ENCODE measurements at regions not wholly inside any gene's neighbourhood (a gene's known extent, or its start where the extent isn't known, plus 50 kb on each side); places are given as distances from the start of the nearest gene placed in this dataset.

GRCh38 chrX:20729416-20729815 is 462.7 kb upstream of the RPS6KA3 start:
- Histone ChIP-seq H3K9me3 (ENCODE audit: insufficient read depth, low read depth, low read length) (no peaks in the 10 kb centered on the region), H2AFZ (ENCODE audit: low read length) (no peak overlapping the region), H3K4me3 (ENCODE audit: low read length, poor library complexity, severe bottlenecking) (no peak overlapping the region), H4K20me1 (ENCODE audit: insufficient read depth, low read length, poor library complexity, severe bottlenecking) (no peaks in the 10 kb centered on the region), H3K36me3 (ENCODE audit: insufficient read depth, low read length) (no peaks in the 10 kb centered on the region), H3K4me2 (ENCODE audit: low read depth, low read length, poor library complexity, severe bottlenecking) (no peak overlapping the region), H3K9ac (ENCODE audit: low read depth, low read length, poor library complexity, severe bottlenecking) (no peak overlapping the region), H3K9me2 (replicated peaks; ENCODE audit: low read depth, low read length) (no peaks in the 10 kb centered on the region), H3F3A (ENCODE audit: low read depth) (no peaks in the 10 kb centered on the region), H3K4me1 (ENCODE audit: insufficient read depth, low read length, poor library complexity, severe bottlenecking) (no peaks in the 10 kb centered on the region), H3K79me2 (ENCODE audit: insufficient read depth, low read length) (no peaks in the 10 kb centered on the region), H3K27me3 (ENCODE audit: insufficient read depth, low read length, poor library complexity, severe bottlenecking) (no peaks in the 10 kb centered on the region)
- no peak for TF ChIP-seq EZH2phosphoT487 (IDR thresholded peaks at IDR 0.05; ENCODE audit: borderline replicate concordance)
- TF ChIP-seq CTCF (conservative IDR thresholded peaks at IDR 0.05; ENCODE audit: low read length): no peak

- TF ChIP-seq EZH2phosphoT487 (IDR thresholded peaks at IDR 0.05; ENCODE audit: borderline replicate concordance) (no peak), CTCF (conservative IDR thresholded peaks at IDR 0.05; ENCODE audit: low read length) (no peak)
- Histone ChIP-seq H3K4me1 (ENCODE audit: insufficient read depth, low read length, poor library complexity, severe bottlenecking) (no peaks in the 10 kb centered on the region), H3K27me3 (ENCODE audit: insufficient read depth, low read length, poor library complexity, severe bottlenecking) (no peaks in the 10 kb centered on the region), H3K79me2 (ENCODE audit: insufficient read depth, low read length) (no peaks in the 10 kb centered on the region), H4K20me1 (ENCODE audit: insufficient read depth, low read length, poor library complexity, severe bottlenecking) (no peaks in the 10 kb centered on the region), H3F3A (ENCODE audit: low read depth) (no peaks in the 10 kb centered on the region), H3K36me3 (ENCODE audit: insufficient read depth, low read length) (no peaks in the 10 kb centered on the region), H3K9ac (ENCODE audit: low read depth, low read length, poor library complexity, severe bottlenecking) (no peak overlapping the region), H3K4me3 (ENCODE audit: low read length, poor library complexity, severe bottlenecking) (no peak overlapping the region), H3K4me2 (ENCODE audit: low read depth, low read length, poor library complexity, severe bottlenecking) (no peak overlapping the region), H2AFZ (ENCODE audit: low read length) (no peak overlapping the region), H3K9me2 (replicated peaks; ENCODE audit: low read depth, low read length) (no peaks in the 10 kb centered on the region), H3K9me3 (ENCODE audit: insufficient read depth, low read depth, low read length) (no peaks in the 10 kb centered on the region)
Measured at GRCh38 chrX:20727447-20727846, 460.7 kb upstream of the RPS6KA3 start.

- H4K20me1 ChIP-seq (ENCODE audit: insufficient read depth, low read length, poor library complexity, severe bottlenecking): no peaks in the 10 kb centered on the region
- no peak overlapping the region for H2AFZ ChIP-seq (ENCODE audit: low read length)
- H3F3A ChIP-seq (ENCODE audit: low read depth): no peaks in the 10 kb centered on the region
- TF ChIP-seq EZH2phosphoT487 (IDR thresholded peaks at IDR 0.05; ENCODE audit: borderline replicate concordance) (no peak), CTCF (conservative IDR thresholded peaks at IDR 0.05; ENCODE audit: low read length) (no peak)
- H3K79me2 ChIP-seq (ENCODE audit: insufficient read depth, low read length): no peaks in the 10 kb centered on the region
- no peak overlapping the region for H3K4me2 ChIP-seq (ENCODE audit: low read depth, low read length, poor library complexity, severe bottlenecking)
- H3K9me3 ChIP-seq (ENCODE audit: insufficient read depth, low read depth, low read length): no peaks in the 10 kb centered on the region
- no peaks in the 10 kb centered on the region for H3K4me1 ChIP-seq (ENCODE audit: insufficient read depth, low read length, poor library complexity, severe bottlenecking)
- no peak overlapping the region for H3K4me3 ChIP-seq (ENCODE audit: low read length, poor library complexity, severe bottlenecking)
- no peaks in the 10 kb centered on the region for H3K36me3 ChIP-seq (ENCODE audit: insufficient read depth, low read length)
- no peak overlapping the region for H3K9ac ChIP-seq (ENCODE audit: low read depth, low read length, poor library complexity, severe bottlenecking)
- no peaks in the 10 kb centered on the region for H3K27me3 ChIP-seq (ENCODE audit: insufficient read depth, low read length, poor library complexity, severe bottlenecking)
- H3K9me2 ChIP-seq (replicated peaks; ENCODE audit: low read depth, low read length): no peaks in the 10 kb centered on the region
Measured at GRCh38 chrX:20720954-20721626, 454.4 kb upstream of the RPS6KA3 start.
